A673 (cell line): ENCODE measurements at regions not wholly inside any gene's neighbourhood (a gene's known extent, or its start where the extent isn't known, plus 50 kb on each side); places are given as distances from the start of the nearest gene placed in this dataset.

Experiments
- BruUV-seq: library from RNA; stranded (reverse); fragments of 400-500 nt; replicated peaks from 2 replicates; lab custom pipeline; 2021; lab: Mats Ljungman, UMichigan
- CTCF ChIA-PET: fragments of 300-600 bp; sonication (Branson Sonifier 250); formaldehyde crosslinking; loops from one replicate; lab custom pipeline; 2022; ENCODE audit warnings: antibody characterized with exemption; lab: Charles Lee
- POLR2A ChIA-PET: fragments of 300-600 bp; sonication (Branson Sonifier 250); formaldehyde crosslinking; loops from one replicate; lab custom pipeline; 2022; ENCODE audit warnings: antibody characterized with exemption; ENCODE audit not compliant: low non-redundant PET; lab: Charles Lee
- DNase-seq: peaks from one replicate; pipeline ENCODE4 v3.0.0-alpha.2; 2015; ENCODE audit warnings: low spot score
- H3K27ac ChIP-seq: fragments of 200-600 bp; sonication (generic); 2 replicates; pipeline ENCODE4 v1.5.1; 2016; ENCODE audit warnings: mixed run types, low read depth, mild to moderate bottlenecking, mixed read lengths, antibody characterized with exemption, low read length; ENCODE audit not compliant: poor library complexity, severe bottlenecking
- H3K27me3 ChIP-seq: fragments of 200-600 bp; sonication (generic); replicated peaks from 2 replicates; pipeline ENCODE4 v1.6.1; 2017; ENCODE audit warnings: mixed run types, low read depth, mild to moderate bottlenecking, mixed read lengths, antibody characterized with exemption, low read length; ENCODE audit not compliant: insufficient read depth, poor library complexity
- H3K36me3 ChIP-seq: fragments of 200-600 bp; sonication (generic); 2 replicates; pipeline ENCODE4 v1.6.1; 2016; ENCODE audit warnings: mixed run types, mild to moderate bottlenecking, mixed read lengths, antibody characterized with exemption, low read length; ENCODE audit not compliant: insufficient read depth, poor library complexity, severe bottlenecking
- H3K4me1 ChIP-seq: fragments of 200-600 bp; sonication (generic); 2 replicates; pipeline ENCODE4 v1.6.1; 2017; ENCODE audit warnings: mixed run types, mild to moderate bottlenecking, mixed read lengths, antibody characterized with exemption, low read length; ENCODE audit not compliant: insufficient read depth, poor library complexity, severe bottlenecking
- H3K4me3 ChIP-seq: fragments of 200-600 bp; sonication (generic); 2 replicates; pipeline ENCODE4 v1.5.1; 2016; ENCODE audit warnings: low read depth, mixed run types, mild to moderate bottlenecking, mixed read lengths, low read length; ENCODE audit not compliant: poor library complexity, severe bottlenecking
- H3K9me3 ChIP-seq: fragments of 200-600 bp; sonication (generic); 2 replicates; pipeline ENCODE4 v1.6.1; 2016; ENCODE audit warnings: mixed run types, low read depth, mild to moderate bottlenecking, mixed read lengths, antibody characterized with exemption, low read length; ENCODE audit not compliant: poor library complexity, severe bottlenecking
- CTCF ChIP-seq: fragments of 300-800, 200-600 bp; sonication (generic); conservative IDR thresholded peaks from 2 replicates; pipeline ENCODE4 v1.5.1; 2017; ENCODE audit warnings: low read depth, mild to moderate bottlenecking, antibody characterized with exemption, low read length, moderate library complexity, mixed read lengths
- EZH2 ChIP-seq: fragments of 200-600 bp; sonication (generic); IDR thresholded peaks from 2 replicates; pipeline ENCODE4 v1.6.1; 2017; ENCODE audit warnings: borderline replicate concordance, low read depth, mild to moderate bottlenecking, mixed read lengths, antibody characterized with exemption, low read length; ENCODE audit not compliant: poor library complexity, severe bottlenecking
- intact Hi-C: fragments of 100-400 bp; cut with micrococcal nuclease; formaldehyde crosslinking; loops from one replicate; pipeline ENCODE4 v1.10.0; 2022; ENCODE audit not compliant: unreplicated experiment

GRCh38 chr4:137626942-137627738 is 94.8 kb upstream of the PCDH18 start:
- no peak overlapping the region for H3K4me3 ChIP-seq
- TF ChIP-seq EZH2 (no peak), CTCF (no peak)
- no peak overlapping the region for H3K27ac ChIP-seq
- DNase-seq, result no peak
- ChIA-PET CTCF (no interaction called here), POLR2A (no interaction called here)
- H3K27me3 ChIP-seq, result no peaks in the 10 kb centered on the region
- no peaks in the 10 kb centered on the region for H3K4me1 ChIP-seq
- no peaks in the 10 kb centered on the region for H3K36me3 ChIP-seq
- intact Hi-C loops, result no loop called here
- H3K9me3 ChIP-seq, result peaks cover 1% of the 10 kb centered on the region
- no TSS peak for BruUV-seq

GRCh38 chr4:137623013-137623412 is 90.7 kb upstream of the PCDH18 start:
- BruUV-seq, result no TSS peak
- Histone ChIP-seq H3K27me3 (no peaks in the 10 kb centered on the region), H3K4me1 (no peaks in the 10 kb centered on the region), H3K36me3 (no peaks in the 10 kb centered on the region), H3K27ac (no peak overlapping the region), H3K9me3 (no peaks in the 10 kb centered on the region), H3K4me3 (no peak overlapping the region)
- intact Hi-C loops, result no loop called here
- CTCF ChIA-PET, result no interaction called here
- TF ChIP-seq CTCF (no peak), EZH2 (no peak)
- no peak for DNase-seq
- POLR2A ChIA-PET, result no interaction called here

- no peaks in the 10 kb centered on the region for H3K36me3 ChIP-seq
- H3K4me1 ChIP-seq, result no peaks in the 10 kb centered on the region
- no peak overlapping the region for H3K27ac ChIP-seq
- H3K27me3 ChIP-seq, result no peaks in the 10 kb centered on the region
- DNase-seq, result no peak
- CTCF ChIA-PET, result no interaction called here
- no TSS peak for BruUV-seq
- POLR2A ChIA-PET, result no interaction called here
- TF ChIP-seq EZH2 (no peak), CTCF (no peak)
- no peaks in the 10 kb centered on the region for H3K9me3 ChIP-seq
- H3K4me3 ChIP-seq, result no peak overlapping the region
- intact Hi-C loops, result no loop called here
Observed at GRCh38 chr4:137621056-137621455, 88.8 kb upstream of the PCDH18 start.
